ENCODE measurements at regions not wholly inside any gene's neighbourhood (a gene's known extent, or its start where the extent isn't known, plus 50 kb on each side); places are given as distances from the start of the nearest gene placed in this dataset.

- TF ChIP-seq, protein P1, sequence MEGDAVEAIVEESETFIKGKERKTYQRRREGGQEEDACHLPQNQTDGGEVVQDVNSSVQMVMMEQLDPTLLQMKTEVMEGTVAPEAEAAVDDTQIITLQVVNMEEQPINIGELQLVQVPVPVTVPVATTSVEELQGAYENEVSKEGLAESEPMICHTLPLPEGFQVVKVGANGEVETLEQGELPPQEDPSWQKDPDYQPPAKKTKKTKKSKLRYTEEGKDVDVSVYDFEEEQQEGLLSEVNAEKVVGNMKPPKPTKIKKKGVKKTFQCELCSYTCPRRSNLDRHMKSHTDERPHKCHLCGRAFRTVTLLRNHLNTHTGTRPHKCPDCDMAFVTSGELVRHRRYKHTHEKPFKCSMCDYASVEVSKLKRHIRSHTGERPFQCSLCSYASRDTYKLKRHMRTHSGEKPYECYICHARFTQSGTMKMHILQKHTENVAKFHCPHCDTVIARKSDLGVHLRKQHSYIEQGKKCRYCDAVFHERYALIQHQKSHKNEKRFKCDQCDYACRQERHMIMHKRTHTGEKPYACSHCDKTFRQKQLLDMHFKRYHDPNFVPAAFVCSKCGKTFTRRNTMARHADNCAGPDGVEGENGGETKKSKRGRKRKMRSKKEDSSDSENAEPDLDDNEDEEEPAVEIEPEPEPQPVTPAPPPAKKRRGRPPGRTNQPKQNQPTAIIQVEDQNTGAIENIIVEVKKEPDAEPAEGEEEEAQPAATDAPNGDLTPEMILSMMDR (IDR thresholded peaks at IDR 0.05): no peak
- Histone ChIP-seq H3K4me1 (no peaks in the 10 kb centered on the region), H3K27me3 (no peaks in the 10 kb centered on the region), H3K36me3 (no peaks in the 10 kb centered on the region), H3K27ac (no peak overlapping the region), H3K9me3 (no peaks in the 10 kb centered on the region), H3K9ac (ENCODE audit: low read depth in 2 of 2, low read length in 2 of 2) (no peak overlapping the region), H3K4me3 (no peak overlapping the region)
- intact Hi-C loops (cut with DNase I): no loop called here
- DNase-seq: no peak
These were observed 272.5 kb downstream of the TDRD15 start for GRCh38 chr2:21396252-21396651.

DNA sequence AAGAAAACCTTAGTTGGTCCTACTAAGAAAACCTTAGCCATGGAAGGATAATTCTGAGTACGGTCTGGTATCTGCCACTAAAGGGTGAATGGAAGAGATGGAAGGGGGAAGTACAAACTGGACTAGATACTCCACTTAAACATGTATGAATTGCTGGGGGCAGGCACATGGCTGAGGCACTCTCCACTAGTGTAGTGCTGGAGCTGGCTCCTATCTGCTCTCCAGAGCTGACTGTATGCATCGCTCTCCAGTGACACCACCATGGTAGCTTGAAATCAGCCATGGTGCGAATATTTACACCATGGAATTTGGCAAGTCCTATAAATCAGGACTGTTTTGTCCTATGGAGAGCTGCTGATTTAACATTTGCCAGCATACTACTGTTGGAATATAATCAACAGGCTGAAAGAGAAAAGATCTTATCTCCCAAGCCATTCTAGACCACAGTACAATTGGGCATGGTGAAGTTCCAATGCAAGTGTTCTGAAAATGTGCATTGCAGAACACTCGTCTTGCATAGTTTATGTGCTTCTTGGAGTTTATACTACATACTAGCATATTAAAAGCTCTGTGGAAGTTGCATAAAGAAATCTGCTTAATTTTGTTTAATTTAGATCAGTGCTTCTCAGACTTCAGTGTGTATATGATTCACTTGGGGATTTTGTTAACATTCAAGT is 277.4 kb downstream of the TDRD15 start:
- Histone ChIP-seq H3K9me3 (no peaks in the 10 kb centered on the region), H3K27ac (no peak overlapping the region), H3K9ac (ENCODE audit: low read depth in 2 of 2, low read length in 2 of 2) (no peak overlapping the region), H3K36me3 (no peaks in the 10 kb centered on the region), H3K4me1 (no peaks in the 10 kb centered on the region), H3K27me3 (no peaks in the 10 kb centered on the region), H3K4me3 (no peak overlapping the region)
- no peak for DNase-seq
- TF ChIP-seq, protein P1 (IDR thresholded peaks at IDR 0.05): no peak
- intact Hi-C loops (cut with DNase I): no loop called here

GRCh38 chr2:21404137-21404536 is 280.4 kb downstream of the TDRD15 start:
- H3K4me1 ChIP-seq: no peaks in the 10 kb centered on the region
- no peak overlapping the region for H3K4me3 ChIP-seq
- TF ChIP-seq, protein P1 (IDR thresholded peaks at IDR 0.05): no peak
- no peaks in the 10 kb centered on the region for H3K36me3 ChIP-seq
- no peak overlapping the region for H3K9ac ChIP-seq (ENCODE audit: low read depth in 2 of 2, low read length in 2 of 2)
- H3K27me3 ChIP-seq: no peaks in the 10 kb centered on the region
- no peak overlapping the region for H3K27ac ChIP-seq
- intact Hi-C loops (cut with DNase I): no loop called here
- H3K9me3 ChIP-seq: no peaks in the 10 kb centered on the region
- no peak for DNase-seq

DNA sequence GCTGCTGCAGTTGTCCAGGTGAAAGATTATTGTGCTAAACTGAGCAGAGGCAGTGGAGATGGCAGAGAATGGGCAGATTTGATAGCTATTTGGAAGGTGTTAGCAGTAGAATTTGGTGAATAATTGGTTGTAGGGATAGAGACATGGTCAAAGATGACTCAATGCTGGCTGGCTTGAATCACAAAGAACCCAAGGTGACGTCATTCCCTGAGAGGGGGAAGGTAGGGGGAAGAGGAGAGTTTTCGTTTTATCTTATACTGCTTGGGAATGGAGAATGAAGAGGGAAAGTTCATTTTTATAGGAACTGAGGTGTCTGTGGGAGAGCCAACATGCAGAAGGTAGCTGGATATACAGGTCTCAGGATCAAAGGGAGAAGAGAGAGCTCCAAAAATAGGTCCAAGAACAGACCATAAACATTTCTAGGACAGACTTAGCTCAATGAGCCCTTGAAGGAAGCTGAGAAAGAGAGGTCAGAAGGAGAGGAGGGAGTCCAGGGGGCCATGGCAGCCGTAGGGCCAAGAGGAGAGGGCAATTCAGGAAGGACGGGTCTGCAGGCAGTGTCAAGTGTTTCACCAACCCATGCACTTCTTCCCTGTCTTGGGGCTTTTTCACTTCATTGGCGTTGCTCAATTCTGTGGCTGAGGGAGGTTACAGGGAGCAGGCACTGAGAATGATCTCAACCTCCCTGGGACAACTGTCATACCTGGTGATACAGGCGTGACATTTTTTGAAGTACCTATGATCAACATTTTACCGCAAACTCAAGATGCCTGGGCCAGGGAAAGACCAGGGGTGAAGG is 281.3 kb downstream of the TDRD15 start:
- Histone ChIP-seq H3K9me3 (no peaks in the 10 kb centered on the region), H3K27me3 (no peaks in the 10 kb centered on the region), H3K36me3 (no peaks in the 10 kb centered on the region), H3K9ac (ENCODE audit: low read depth in 2 of 2, low read length in 2 of 2) (no peak overlapping the region), H3K27ac (no peak overlapping the region), H3K4me3 (no peak overlapping the region), H3K4me1 (no peaks in the 10 kb centered on the region)
- TF ChIP-seq, protein P1 (IDR thresholded peaks at IDR 0.05): no peak
- intact Hi-C loops (cut with DNase I): no loop called here
- DNase-seq: no peak

DNA sequence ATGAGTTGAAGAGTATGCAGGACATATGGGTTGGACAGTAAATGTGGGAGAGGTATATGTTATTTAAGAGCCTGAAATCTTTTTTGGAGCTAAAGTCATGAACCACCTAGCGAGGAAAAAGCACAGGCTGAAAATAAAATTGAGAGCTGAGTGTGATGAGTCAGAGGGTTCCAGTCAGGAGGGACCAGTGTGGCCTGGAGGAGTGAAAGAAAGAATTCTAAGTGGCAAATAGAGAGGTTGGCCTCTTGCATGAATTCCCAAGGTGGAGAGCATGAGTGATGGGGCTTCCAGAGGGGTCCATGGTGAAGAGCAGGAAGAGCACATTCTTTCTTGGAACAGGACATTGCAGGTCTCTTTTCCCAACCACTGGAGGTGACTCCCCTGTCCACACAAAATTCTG is 282.6 kb downstream of the TDRD15 start:
- H3K4me3 ChIP-seq: no peak overlapping the region
- TF ChIP-seq, protein P1 (IDR thresholded peaks at IDR 0.05): no peak
- no peaks in the 10 kb centered on the region for H3K36me3 ChIP-seq
- intact Hi-C loops (cut with DNase I): no loop called here
- H3K9ac ChIP-seq (ENCODE audit: low read depth in 2 of 2, low read length in 2 of 2): no peak overlapping the region
- H3K27me3 ChIP-seq: no peaks in the 10 kb centered on the region
- no peak for DNase-seq
- no peaks in the 10 kb centered on the region for H3K9me3 ChIP-seq
- no peaks in the 10 kb centered on the region for H3K4me1 ChIP-seq
- H3K27ac ChIP-seq: no peak overlapping the region

Measured in colonic mucosa (tissue), 4 donors.